Stimulated activated CD4-positive, alpha-beta T cell treated with anti-CD3 and anti-CD28 coated beads, Interleukin-4, amount 100 ng/mL, for 24 hours (primary cell): ENCODE measurements at regions not wholly inside any gene's neighbourhood (a gene's known extent, or its start where the extent isn't known, plus 50 kb on each side); places are given as distances from the start of the nearest gene placed in this dataset.

Experiments used
- DNase-seq: peaks from one replicate; pipeline ENCODE4 v3.0.0-alpha.2; 2020

- DNase-seq, result no peak
Measured at GRCh38 chr9:84456527-84456926, 116.0 kb upstream of the SLC28A3 start.

GRCh38 chr9:84460695-84461094 lies 120.1 kb upstream of the SLC28A3 start:
- no peak for DNase-seq

GRCh38 chr9:84463272-84463671 lies 122.7 kb upstream of the SLC28A3 start:
- DNase-seq, result no peak

GRCh38 chr9:84466580-84467285 lies 126.2 kb upstream of the SLC28A3 start:
- no peak for DNase-seq

- no peak for DNase-seq
Measured at GRCh38 chr9:84471816-84472215, 131.3 kb upstream of the SLC28A3 start.

GRCh38 chr9:84478996-84479395 lies 138.4 kb upstream of the SLC28A3 start:
- DNase-seq, result no peak

GRCh38 chr9:84480071-84480470 lies 139.5 kb upstream of the SLC28A3 start:
- no peak for DNase-seq

GRCh38 chr9:84481231-84481630 lies 140.7 kb upstream of the SLC28A3 start:
- no peak for DNase-seq

GRCh38 chr9:84481636-84482218 lies 141.2 kb upstream of the SLC28A3 start:
- DNase-seq, result no peak

- no peak for DNase-seq
Measured at GRCh38 chr9:84482607-84483006, 142.0 kb upstream of the SLC28A3 start.

- no peak for DNase-seq
Measured at GRCh38 chr9:84484172-84484571, 143.6 kb upstream of the SLC28A3 start.

GRCh38 chr9:84485539-84485938 lies 145.0 kb upstream of the SLC28A3 start:
- no peak for DNase-seq

GRCh38 chr9:84486663-84487062 lies 146.1 kb upstream of the SLC28A3 start:
- no peak for DNase-seq

- DNase-seq, result no peak
Measured at GRCh38 chr9:84490206-84490841, 149.8 kb upstream of the SLC28A3 start.

- DNase-seq, result no peak
Measured at GRCh38 chr9:84490842-84491325, 150.3 kb upstream of the SLC28A3 start.

- DNase-seq, result no peak
Measured at GRCh38 chr9:84492366-84493159, 152.0 kb upstream of the SLC28A3 start.

- DNase-seq, result no peak
Measured at GRCh38 chr9:84493284-84493947, 152.9 kb upstream of the SLC28A3 start.

GRCh38 chr9:84499969-84500582 lies 159.5 kb upstream of the SLC28A3 start:
- no peak for DNase-seq

- DNase-seq, result no peak
Measured at GRCh38 chr9:84500826-84501225, 160.3 kb upstream of the SLC28A3 start.

GRCh38 chr9:84501587-84501986 lies 161.0 kb upstream of the SLC28A3 start:
- DNase-seq, result no peak

- DNase-seq, result no peak
Measured at GRCh38 chr9:84502066-84502465, 161.5 kb upstream of the SLC28A3 start.

GRCh38 chr9:84504360-84504759 lies 163.8 kb upstream of the SLC28A3 start:
- no peak for DNase-seq
